Ovary (tissue), 7 donors: ENCODE measurements at regions not wholly inside any gene's neighbourhood (a gene's known extent, or its start where the extent isn't known, plus 50 kb on each side); places are given as distances from the start of the nearest gene placed in this dataset.

Experiments used
- DNase-seq, 5 donors: peaks; one replicate each; pipeline ENCODE4 v3.0.0-alpha.2; 2019 to 2020
- H3K27ac ChIP-seq, 2 donors: fragments of 200-600 bp; one replicate each; pipeline versions ENCODE4 v1.5.1 to v1.8.0; 2019 to 2022
- H3K27me3 ChIP-seq: fragments of 200-600 bp; one replicate; pipeline ENCODE4 v1.8.0; 2022
- H3K36me3 ChIP-seq: fragments of 200-600 bp; sonication (generic); one replicate; pipeline ENCODE4 v1.5.1; 2019
- H3K4me1 ChIP-seq: one replicate; pipeline ENCODE4 v1.8.1; 2013; ENCODE audit warnings: mild to moderate bottlenecking, moderate library complexity; ENCODE audit not compliant: insufficient read depth
- H3K4me3 ChIP-seq: fragments of 200-600 bp; sonication (generic); one replicate; pipeline ENCODE4 v1.5.1; 2017
- H3K9me3 ChIP-seq, 2 donors: fragments of 200-600 bp in 1 of 2; sonication (generic) in 1 of 2; one replicate each; pipeline versions ENCODE4 v1.5.1 to v1.8.1; 2013 to 2019; ENCODE audit warnings: mild to moderate bottlenecking in 1 of 2, moderate library complexity in 1 of 2
- EP300 ChIP-seq: sonication (generic); formaldehyde crosslinking; IDR thresholded peaks from one replicate; pipeline ENCODE4 v1.6.1; 2017; ENCODE audit warnings: antibody characterized with exemption
- POLR2A ChIP-seq: fragments of 450-650 bp; IDR thresholded peaks from one replicate; pipeline ENCODE4 v1.6.1; 2017; ENCODE audit warnings: antibody characterized with exemption, mild to moderate bottlenecking, moderate library complexity
- WGBS, 3 donors: extraction: QIAGEN DNeasy Blood & Tissue Kit in 1 of 3; methylation state at CpG; one replicate each; pipeline versions ENCODE4 v1.1.5 to v1.1.7; 2013 to 2017; 5-methylcytosine and 5-hydroxymethylcytosine counted together
- intact Hi-C, 4 donors: fragments of 100-400 bp; cut with DNase I; formaldehyde crosslinking; loops; one replicate each; pipeline versions ENCODE4 v1.11.0 to v1.15.1; 2022 to 2023
- TF ChIP-seq, protein P1 (sequence below), 3 donors: fragments of 450-650 bp in 2 of 3; fragments of 200-600 bp in 1 of 3; IDR thresholded peaks; one replicate each; pipeline versions ENCODE4 v1.5.1 to v1.8.0; 2016 to 2022; ENCODE audit warnings: antibody characterized with exemption in 3 of 3, mild to moderate bottlenecking in 1 of 3
- donor health status: DM: no; HTN: no; CAD: no; lungs with moderate emphysema.
- donor health status: DM: no; HTN: no; CAD: no.
- donor health status: Bipolar disorder and iron deficiency.
- donor health status: DM: no; HTN: no; CAD: no.
- donor health status: DM: yes; HTN: yes; CAD: no.

- no peaks in the 10 kb centered on the region for H3K27me3 ChIP-seq
- H3K9me3 ChIP-seq = no peaks in the 10 kb centered on the region
- TF ChIP-seq POLR2A = no peak
- TF ChIP-seq, protein P1, sequence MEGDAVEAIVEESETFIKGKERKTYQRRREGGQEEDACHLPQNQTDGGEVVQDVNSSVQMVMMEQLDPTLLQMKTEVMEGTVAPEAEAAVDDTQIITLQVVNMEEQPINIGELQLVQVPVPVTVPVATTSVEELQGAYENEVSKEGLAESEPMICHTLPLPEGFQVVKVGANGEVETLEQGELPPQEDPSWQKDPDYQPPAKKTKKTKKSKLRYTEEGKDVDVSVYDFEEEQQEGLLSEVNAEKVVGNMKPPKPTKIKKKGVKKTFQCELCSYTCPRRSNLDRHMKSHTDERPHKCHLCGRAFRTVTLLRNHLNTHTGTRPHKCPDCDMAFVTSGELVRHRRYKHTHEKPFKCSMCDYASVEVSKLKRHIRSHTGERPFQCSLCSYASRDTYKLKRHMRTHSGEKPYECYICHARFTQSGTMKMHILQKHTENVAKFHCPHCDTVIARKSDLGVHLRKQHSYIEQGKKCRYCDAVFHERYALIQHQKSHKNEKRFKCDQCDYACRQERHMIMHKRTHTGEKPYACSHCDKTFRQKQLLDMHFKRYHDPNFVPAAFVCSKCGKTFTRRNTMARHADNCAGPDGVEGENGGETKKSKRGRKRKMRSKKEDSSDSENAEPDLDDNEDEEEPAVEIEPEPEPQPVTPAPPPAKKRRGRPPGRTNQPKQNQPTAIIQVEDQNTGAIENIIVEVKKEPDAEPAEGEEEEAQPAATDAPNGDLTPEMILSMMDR (IDR thresholded peaks at IDR 0.05) = no peak
- TF ChIP-seq EP300 = no peak
- WGBS, 3 donors = 73 to 83% (median 82%) methylated on average over 5 of the region's 5 CpGs
- no peak overlapping the region for H3K27ac ChIP-seq
- intact Hi-C loops = no loop called here
- no peak for DNase-seq
- H3K4me3 ChIP-seq = no peak overlapping the region
- H3K4me1 ChIP-seq = no peaks in the 10 kb centered on the region
- H3K36me3 ChIP-seq = no peaks in the 10 kb centered on the region
These were observed 647.3 kb upstream of the DIPK2B start for GRCh38 chrX:45847961-45848360.

- 92 to 96% (median 94%) methylated on average over 5 of the region's 5 CpGs for WGBS, 3 donors
- no peak for DNase-seq
- intact Hi-C loops = no loop called here
These were observed 645.7 kb upstream of the DIPK2B start for GRCh38 chrX:45846328-45846727.

DNA sequence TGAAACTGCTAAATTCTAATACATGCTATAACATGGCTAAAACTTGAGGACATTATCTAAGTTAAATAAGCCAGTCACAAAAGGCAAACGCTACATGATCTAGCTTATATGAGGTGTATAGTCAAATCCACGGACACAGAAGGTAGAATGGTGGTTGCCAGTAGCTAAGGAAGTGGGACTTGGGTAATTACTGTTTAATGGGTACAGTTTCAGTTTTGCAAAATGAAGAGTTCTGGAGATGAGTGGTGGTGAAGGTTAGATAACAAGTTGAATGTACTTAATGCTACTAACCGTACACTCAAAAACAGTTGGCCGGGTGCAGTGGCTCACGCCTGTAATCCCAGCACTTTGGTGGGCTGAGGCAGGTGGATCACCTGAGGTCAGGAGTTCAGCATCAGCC, 644.5 kb upstream of the DIPK2B start:
- no peaks in the 10 kb centered on the region for H3K9me3 ChIP-seq
- H3K36me3 ChIP-seq = no peaks in the 10 kb centered on the region
- TF ChIP-seq POLR2A (no peak), EP300 (no peak)
- TF ChIP-seq, protein P1 (IDR thresholded peaks at IDR 0.05) = no peak
- no peak overlapping the region for H3K4me3 ChIP-seq
- intact Hi-C loops = no loop called here
- no peak overlapping the region for H3K27ac ChIP-seq
- H3K4me1 ChIP-seq = no peaks in the 10 kb centered on the region
- 85 to 87% (median 85%) methylated on average over 5 of the region's 5 CpGs for WGBS, 3 donors
- H3K27me3 ChIP-seq = no peaks in the 10 kb centered on the region
- no peak for DNase-seq

More at GRCh38 chrX:45846328-45846727, 645.7 kb upstream of the DIPK2B start:
- Histone ChIP-seq H3K4me3 (no peak overlapping the region), H3K4me1 (no peaks in the 10 kb centered on the region), H3K9me3 (no peaks in the 10 kb centered on the region), H3K27ac (no peak overlapping the region), H3K27me3 (no peaks in the 10 kb centered on the region), H3K36me3 (no peaks in the 10 kb centered on the region)
- TF ChIP-seq EP300 (no peak), POLR2A (no peak)

DNA sequence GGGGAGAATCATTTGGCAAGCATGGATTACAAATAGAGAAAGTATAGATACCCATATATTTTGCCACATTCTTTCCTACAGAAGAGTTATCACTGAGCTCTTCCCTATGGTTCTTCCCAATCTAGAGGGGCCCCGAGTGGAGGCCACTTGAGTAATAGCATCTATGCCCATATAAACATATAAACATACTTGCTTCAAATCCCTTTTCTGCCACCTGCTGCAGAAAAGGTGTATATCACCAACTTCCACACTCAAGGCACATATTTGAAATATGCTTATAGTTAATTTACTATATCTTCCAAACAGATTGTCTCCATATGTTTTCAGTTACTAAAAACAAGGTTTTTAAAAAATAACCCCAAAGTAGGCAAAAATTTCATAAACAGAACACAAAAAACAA, 642.8 kb upstream of the DIPK2B start:
- no peaks in the 10 kb centered on the region for H3K36me3 ChIP-seq
- H3K4me1 ChIP-seq = no peaks in the 10 kb centered on the region
- TF ChIP-seq EP300 (no peak), POLR2A (no peak)
- TF ChIP-seq, protein P1 (IDR thresholded peaks at IDR 0.05) = no peak
- no peak overlapping the region for H3K4me3 ChIP-seq
- intact Hi-C loops = no loop called here
- no peaks in the 10 kb centered on the region for H3K9me3 ChIP-seq
- 28 to 37% (median 30%) methylated on average over 1 of the region's 1 CpG for WGBS, 3 donors
- DNase-seq = no peak
- H3K27me3 ChIP-seq = no peaks in the 10 kb centered on the region
- H3K27ac ChIP-seq = no peak overlapping the region

DNA sequence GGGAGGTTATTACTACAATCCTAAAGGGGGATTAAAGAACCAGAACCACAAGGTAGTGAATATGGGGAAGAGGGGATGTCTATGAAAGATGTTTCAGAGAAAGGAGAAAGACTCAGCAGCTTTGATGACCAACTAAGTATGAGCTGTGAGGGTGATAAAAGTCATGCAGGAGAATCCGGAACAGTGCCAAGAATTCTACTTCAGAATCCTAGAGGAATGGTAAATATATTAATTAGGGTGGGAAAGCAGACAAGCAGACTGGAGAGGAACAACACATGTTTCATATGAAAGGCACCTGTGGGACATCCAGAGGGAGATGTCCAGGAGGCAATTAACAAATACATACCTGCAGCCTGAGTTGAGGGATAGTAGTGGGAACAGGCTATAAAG, 642.2 kb upstream of the DIPK2B start:
- Histone ChIP-seq H3K4me1 (no peaks in the 10 kb centered on the region), H3K27ac (no peak overlapping the region), H3K36me3 (no peaks in the 10 kb centered on the region), H3K4me3 (no peak overlapping the region), H3K9me3 (no peaks in the 10 kb centered on the region), H3K27me3 (no peaks in the 10 kb centered on the region)
- TF ChIP-seq, protein P1 (IDR thresholded peaks at IDR 0.05) = no peak
- no peak for TF ChIP-seq EP300
- no peak for TF ChIP-seq POLR2A
- 44 to 58% (median 50%) methylated on average over 1 of the region's 1 CpG for WGBS, 3 donors
- intact Hi-C loops = no loop called here
- DNase-seq = no peak
